ENCODE measurements at regions not wholly inside any gene's neighbourhood (a gene's known extent, or its start where the extent isn't known, plus 50 kb on each side); places are given as distances from the start of the nearest gene placed in this dataset.

DNA sequence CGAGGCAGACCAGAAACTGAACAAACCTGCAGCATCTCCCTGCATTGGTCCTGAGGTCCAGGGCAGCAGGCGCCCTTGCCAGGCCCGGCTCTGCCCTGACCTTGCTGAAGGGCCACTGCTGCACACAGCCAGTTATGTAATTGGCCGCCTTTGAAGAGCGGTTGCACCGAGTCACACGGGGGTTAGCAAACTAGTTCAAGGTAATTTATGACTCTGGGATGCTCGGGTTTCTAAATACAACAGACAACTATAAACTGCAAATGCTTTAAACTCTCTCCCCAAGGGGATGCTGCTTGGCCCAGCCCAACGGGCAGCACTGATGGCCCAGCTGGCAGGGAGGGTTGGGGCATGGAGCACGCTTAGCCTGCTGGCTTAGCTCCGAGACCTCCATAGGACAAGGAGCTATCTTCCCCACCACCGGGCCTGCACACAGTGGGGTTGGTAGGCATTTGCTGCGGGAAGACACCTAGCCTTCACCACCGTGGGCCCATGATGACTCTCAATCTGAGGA lies 60.3 kb upstream of the IQSEC1 start:
- no peak for DNase-seq

DNA sequence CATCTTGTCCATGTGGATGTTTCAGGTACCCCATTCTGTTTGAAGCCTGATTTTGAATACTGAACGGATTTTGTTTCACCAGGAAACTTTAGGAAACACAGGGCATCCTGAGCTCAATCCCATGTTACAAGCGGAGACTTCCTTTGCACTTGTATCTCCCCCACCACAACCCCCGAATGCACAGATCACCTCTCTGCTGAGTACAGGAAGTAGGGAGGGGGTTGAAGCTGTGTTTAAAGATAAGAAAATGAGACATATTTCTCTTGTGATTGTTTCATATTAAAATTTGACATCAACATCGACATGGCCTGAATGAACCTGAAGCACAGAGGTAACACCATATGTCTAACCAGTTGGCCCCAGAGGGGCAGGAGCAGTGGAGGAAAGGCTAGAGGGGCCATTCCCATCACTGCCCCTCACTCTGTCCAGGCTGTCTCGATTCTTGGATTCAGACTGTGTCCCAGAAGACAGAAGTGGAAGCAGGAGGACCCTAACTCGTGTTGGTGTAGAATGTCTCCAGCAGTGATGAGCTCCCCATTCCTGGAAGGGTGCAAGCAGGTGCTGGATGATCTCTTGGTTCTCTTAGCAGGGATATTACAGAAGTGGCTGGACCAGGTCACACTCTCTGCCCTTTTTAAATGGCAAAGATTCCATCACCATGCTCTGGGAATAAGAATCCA lies 59.6 kb upstream of the IQSEC1 start:
- no peak for DNase-seq

DNA sequence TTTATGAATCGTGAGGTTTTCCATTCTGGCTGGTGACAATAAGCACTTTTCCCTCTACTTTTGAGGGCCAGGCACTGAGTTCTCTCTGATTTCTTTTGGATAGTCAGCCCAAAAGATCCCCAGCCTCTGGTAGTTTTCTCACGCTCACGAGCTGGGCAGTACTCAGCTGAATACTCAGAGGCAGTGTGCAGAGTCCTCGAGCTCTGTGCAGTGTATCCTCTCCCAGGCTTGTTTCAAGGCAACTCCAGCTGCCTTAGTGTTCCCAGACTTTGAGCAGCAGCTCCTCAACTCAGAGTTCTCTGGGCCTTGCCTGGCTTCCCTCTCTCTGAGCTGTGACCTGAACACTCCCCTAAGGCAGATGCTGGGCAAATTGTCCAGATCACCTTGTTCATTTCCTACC lies 59.1 kb upstream of the IQSEC1 start:
- no peak for DNase-seq

DNA sequence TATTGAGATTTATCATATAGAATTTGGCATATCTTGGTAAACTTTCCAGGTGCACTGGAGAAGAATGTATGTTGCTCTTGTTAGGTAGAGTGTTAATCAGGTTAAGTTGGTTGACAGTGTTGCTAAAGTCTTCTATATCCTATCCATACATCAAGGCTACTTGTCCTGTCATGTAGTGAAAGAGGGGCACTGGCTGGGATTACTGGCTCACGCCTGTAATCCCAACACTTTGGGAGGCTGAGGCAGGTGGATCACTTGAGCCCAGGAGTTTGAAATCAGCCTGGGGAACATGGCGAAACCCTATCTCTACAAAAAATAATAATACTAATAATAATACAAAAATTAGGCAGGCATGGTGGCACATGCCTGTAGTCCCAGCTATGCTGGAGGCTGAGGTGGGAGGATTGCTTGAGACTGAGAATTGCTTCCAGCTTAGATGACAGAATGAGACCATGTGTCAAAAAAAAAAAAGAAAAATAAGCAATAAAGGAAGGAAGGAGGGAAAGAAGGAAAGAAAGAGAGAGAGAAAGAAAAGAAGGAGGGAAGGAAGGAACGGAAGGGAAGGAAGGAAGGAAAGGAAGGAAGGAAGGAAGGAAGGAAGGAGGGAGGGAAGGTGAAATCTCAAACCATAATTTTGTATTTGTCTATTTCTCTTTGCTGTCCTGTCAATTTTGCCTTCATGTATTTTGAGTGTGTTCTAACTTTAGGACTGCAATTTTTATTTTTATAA lies 57.4 kb upstream of the IQSEC1 start:
- no peak for DNase-seq

GRCh38 chr3:13125092-13126015 lies 52.1 kb upstream of the IQSEC1 start:
- no peak for DNase-seq

GRCh38 chr3:13124631-13125030 lies 51.4 kb upstream of the IQSEC1 start:
- DNase-seq: no peak

DNA sequence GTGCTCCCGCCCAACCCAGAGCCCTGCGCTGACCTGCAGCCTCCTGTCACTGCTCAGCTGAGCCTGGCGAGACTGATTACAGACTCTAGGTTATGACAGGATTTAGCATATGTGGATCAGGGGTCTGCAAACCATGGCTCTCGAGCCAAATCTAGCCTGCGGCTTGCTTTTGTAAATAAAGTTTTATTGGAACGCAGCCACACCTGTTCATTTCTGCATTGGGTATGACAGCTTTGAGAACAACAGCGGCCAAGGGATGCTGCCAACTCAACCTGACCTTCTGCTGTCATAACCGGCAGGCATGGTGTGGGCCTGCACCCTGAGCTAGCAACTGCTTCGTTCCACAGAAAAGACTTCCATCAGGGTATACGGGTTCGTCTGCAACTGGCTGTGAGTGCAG lies 50.5 kb upstream of the IQSEC1 start:
- DNase-seq: no peak

DNA sequence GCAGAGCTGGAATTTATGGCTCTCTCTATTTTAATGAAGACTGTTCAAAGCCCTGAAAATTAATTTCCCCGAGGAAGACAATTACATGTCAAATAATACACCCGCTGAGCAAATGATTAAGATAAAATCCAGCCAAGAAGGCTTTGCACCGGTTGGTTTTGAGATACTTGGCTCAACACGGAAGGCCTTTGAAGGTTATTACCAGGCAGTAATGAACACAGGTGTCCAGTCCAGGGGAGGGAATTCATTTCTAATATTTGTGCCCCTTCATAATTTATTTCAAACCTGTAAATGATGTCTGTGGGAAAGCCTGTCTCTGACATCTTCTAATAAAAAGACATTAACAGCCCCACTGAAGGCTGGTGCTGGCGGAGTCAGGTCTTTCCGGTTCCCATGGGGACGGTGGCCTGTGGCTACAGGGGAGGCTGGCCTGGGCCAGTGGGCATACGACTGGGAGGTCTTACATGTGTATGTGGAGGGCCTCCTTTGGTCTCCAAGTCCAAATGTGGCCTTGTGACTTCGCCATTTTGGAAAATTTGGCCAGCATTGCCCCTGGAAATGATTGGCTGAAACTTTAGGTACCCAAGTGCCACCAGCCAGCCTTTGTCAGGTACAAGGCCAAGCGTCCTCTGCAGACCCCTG lies 49.9 kb upstream of the IQSEC1 start:
- no peak for DNase-seq
